ENCODE measurements at regions not wholly inside any gene's neighbourhood (a gene's known extent, or its start where the extent isn't known, plus 50 kb on each side); places are given as distances from the start of the nearest gene placed in this dataset.

DNA sequence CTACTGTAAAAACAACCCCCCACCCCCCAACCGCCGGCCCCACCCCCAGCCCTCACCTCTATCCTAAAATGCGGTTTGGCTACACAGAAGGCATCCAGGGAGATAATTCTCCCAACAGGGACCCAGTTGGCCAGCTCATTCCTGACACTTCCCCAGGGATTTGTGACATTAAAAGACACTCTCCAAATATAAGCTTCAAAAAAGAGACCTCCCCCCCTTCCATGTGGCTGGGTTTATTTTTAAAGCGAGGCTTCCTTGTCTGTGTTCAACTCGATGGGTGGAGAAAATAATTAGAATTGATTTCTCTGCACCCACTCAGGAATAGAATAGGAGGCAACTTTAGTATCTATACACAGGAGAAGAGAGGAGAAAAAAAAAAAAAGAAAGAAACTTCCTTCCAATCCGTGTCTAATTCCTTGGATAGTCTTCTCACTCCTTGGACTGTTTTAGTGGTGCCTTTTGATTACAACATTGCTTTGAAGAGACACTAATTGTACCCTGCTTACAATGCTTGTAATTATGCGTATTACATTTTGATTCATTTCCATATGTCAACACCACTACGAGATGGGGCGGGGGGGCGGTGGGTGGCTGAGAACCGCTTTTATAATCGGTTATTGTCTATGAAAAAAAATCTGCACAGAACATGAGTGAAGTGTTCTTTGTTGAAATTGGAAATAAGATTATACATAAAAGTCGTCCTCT lies 500.4 kb downstream of the MIAT start:
- Mint-ChIP-seq H3K27me3 (peaks cover 50% of the 10 kb centered on the region), H3K36me3 (ENCODE audit: insufficient read depth) (no peaks in the 10 kb centered on the region), H3K4me3 (ENCODE audit: low read depth) (no peak overlapping the region), H3K27ac (no peak overlapping the region), H3K4me1 (ENCODE audit: low read depth) (peaks cover 7% of the 10 kb centered on the region), H3K9me3 (ENCODE audit: low read depth) (no peaks in the 10 kb centered on the region)
- DNase-seq (ENCODE audit: low spot score, unreplicated experiment) = no peak
- TF ChIP-seq CTCF (IDR thresholded peaks at IDR 0.05; ENCODE audit: unreplicated experiment) = no peak

DNA sequence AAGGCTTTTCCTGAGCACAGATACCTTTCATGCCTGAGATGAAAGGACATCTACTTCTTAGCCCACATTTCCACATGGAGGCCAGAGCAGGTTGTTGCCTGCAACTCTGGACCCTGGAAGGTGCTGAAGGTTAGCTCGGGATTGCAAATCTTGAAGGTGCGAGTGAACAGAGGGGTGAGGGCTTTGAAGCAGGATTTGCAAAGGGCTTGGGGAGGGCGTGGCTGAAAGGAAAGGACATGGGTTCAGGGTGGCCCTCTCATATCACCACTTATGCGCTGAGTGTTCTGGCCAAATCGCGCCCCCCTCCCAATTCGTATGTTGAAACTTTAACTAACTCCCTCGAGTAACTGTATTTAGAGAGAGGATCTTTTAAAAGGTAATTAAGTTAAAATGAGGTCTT lies 501.6 kb downstream of the MIAT start:
- H3K36me3 Mint-ChIP-seq (ENCODE audit: insufficient read depth) = no peaks in the 10 kb centered on the region
- H3K9me3 Mint-ChIP-seq (ENCODE audit: low read depth) = no peaks in the 10 kb centered on the region
- peaks cover 59% of the 10 kb centered on the region for H3K27me3 Mint-ChIP-seq
- H3K4me3 Mint-ChIP-seq (ENCODE audit: low read depth) = no peak overlapping the region
- DNase-seq (ENCODE audit: low spot score, unreplicated experiment) = no peak
- TF ChIP-seq CTCF (IDR thresholded peaks at IDR 0.05; ENCODE audit: unreplicated experiment) = no peak
- H3K27ac Mint-ChIP-seq = no peak overlapping the region
- peaks cover 14% of the 10 kb centered on the region for H3K4me1 Mint-ChIP-seq (ENCODE audit: low read depth)

- no peaks in the 10 kb centered on the region for H3K9me3 Mint-ChIP-seq (ENCODE audit: low read depth)
- no peaks in the 10 kb centered on the region for H3K36me3 Mint-ChIP-seq (ENCODE audit: insufficient read depth)
- H3K27me3 Mint-ChIP-seq = peaks cover 59% of the 10 kb centered on the region
- H3K27ac Mint-ChIP-seq = no peak overlapping the region
- no peak for DNase-seq (ENCODE audit: low spot score, unreplicated experiment)
- no peak for TF ChIP-seq CTCF (IDR thresholded peaks at IDR 0.05; ENCODE audit: unreplicated experiment)
- no peak overlapping the region for H3K4me3 Mint-ChIP-seq (ENCODE audit: low read depth)
- peaks cover 14% of the 10 kb centered on the region for H3K4me1 Mint-ChIP-seq (ENCODE audit: low read depth)
These were observed 502.4 kb downstream of the MIAT start for GRCh38 chr22:27159716-27160295.

DNA sequence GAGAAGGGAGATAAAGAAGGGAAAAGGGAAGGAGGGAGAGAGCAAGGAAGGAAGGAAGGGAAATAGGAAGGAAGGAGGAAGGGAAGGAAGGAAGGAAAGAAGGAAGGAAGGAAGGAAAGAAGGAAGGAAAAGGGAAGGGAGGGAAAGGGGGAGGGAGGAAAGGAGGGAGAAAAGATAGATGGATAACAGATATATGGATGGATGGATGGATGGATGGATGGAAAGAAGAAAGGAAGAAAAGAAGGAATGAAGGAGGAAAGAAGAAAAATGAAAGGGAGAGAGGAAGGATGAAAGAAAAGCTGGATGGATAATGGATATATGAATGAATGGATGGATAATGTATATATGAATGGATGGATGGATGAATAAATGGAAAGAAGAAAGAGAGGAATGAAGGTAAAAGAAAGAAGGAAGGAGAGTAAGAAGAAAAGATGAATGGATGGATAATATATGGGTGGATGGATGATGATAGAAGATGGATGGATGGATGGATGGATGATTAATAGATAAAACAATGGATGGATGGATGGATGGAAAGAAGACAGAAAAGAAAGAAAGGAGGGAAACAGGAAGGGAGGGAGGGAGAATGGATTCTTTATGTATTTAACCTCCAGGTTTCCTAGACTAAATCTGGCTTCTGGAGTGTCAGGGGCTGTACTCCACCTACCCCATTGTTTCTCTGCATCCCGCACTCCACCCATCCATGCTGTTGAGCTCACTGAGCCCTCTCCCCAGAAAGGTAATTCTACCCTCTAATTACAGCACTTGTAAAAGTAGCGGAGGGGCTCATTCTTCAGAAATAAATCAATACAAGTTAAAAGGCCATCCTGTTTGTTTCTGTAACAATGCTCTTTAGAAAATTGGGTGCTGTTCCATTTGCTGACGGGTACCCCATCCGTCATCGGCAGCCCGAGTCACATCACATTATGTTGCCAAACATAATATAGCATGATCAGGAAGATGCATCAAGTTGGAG lies 506.1 kb downstream of the MIAT start:
- Mint-ChIP-seq H3K4me3 (ENCODE audit: low read depth) (no peak overlapping the region), H3K36me3 (ENCODE audit: insufficient read depth) (no peaks in the 10 kb centered on the region), H3K27ac (no peak overlapping the region), H3K9me3 (ENCODE audit: low read depth) (no peaks in the 10 kb centered on the region), H3K4me1 (ENCODE audit: low read depth) (peaks cover 14% of the 10 kb centered on the region), H3K27me3 (peaks cover 58% of the 10 kb centered on the region)
- no peak for TF ChIP-seq CTCF (IDR thresholded peaks at IDR 0.05; ENCODE audit: unreplicated experiment)
- DNase-seq (ENCODE audit: low spot score, unreplicated experiment) = no peak

DNA sequence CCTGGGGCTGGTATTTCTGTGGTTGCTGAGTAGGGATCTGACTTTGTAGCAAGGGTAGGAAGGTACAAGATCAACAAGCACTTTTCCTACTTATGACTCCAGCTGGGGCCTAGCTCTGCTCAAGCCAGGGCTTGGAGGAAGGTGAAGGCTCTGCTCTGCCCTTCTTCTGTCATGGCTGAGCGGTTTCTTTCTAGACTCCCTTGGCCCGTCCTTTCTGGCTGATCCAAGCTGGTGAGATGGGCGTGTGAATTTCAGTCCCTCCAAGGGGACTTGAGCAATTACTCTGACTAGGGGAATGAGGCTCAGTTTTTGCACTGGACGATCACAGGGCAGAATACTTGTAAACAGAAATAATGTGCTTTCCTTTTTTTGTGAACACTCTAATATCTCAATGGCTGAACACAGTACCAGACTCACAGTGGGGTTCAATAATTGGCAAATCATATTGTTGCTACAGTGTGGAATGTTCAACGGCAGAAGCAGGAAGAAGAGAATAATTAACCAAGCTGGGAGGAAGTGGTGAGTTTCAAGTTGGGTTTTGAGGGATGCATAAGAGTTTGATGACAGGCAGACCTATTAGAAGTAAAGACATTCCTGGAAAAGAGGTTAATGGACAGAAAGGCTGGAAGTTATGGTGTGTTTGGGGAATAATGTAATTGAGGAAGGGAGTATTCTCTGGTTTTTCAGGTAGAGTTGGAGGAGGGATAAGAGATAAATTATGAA lies 507.6 kb downstream of the MIAT start:
- Mint-ChIP-seq H3K4me3 (ENCODE audit: low read depth) (no peak overlapping the region), H3K27ac (no peak overlapping the region), H3K4me1 (ENCODE audit: low read depth) (peaks cover 12% of the 10 kb centered on the region), H3K27me3 (peaks cover 44% of the 10 kb centered on the region), H3K36me3 (ENCODE audit: insufficient read depth) (no peaks in the 10 kb centered on the region), H3K9me3 (ENCODE audit: low read depth) (no peaks in the 10 kb centered on the region)
- DNase-seq (ENCODE audit: low spot score, unreplicated experiment) = no peak
- no peak for TF ChIP-seq CTCF (IDR thresholded peaks at IDR 0.05; ENCODE audit: unreplicated experiment)

Data from progenitor cell of endocrine pancreas (in vitro differentiated cells).